Endothelial cell of hepatic sinusoid (primary cell): ENCODE measurements at regions not wholly inside any gene's neighbourhood (a gene's known extent, or its start where the extent isn't known, plus 50 kb on each side); places are given as distances from the start of the nearest gene placed in this dataset.

Source experiments
- in situ Hi-C: cut with HindIII; loops from 2 replicates; pipeline ENCODE4 v1.10.0; 2017; ENCODE audit warnings: low sequenced_read_pairs

- in situ Hi-C loops, result no loop called here
These were observed 698.5 kb downstream of the KCNA4 start for GRCh38 chr11:29318134-29318845.

- in situ Hi-C loops, result no loop called here
These were observed 699.1 kb downstream of the KCNA4 start for GRCh38 chr11:29317694-29318093.

- in situ Hi-C loops, result no loop called here
These were observed 701.6 kb downstream of the KCNA4 start for GRCh38 chr11:29315275-29315674.

- in situ Hi-C loops, result no loop called here
These were observed 702.6 kb downstream of the KCNA4 start for GRCh38 chr11:29314211-29314610.

- in situ Hi-C loops, result no loop called here
These were observed 704.0 kb downstream of the KCNA4 start for GRCh38 chr11:29312812-29313211.

DNA sequence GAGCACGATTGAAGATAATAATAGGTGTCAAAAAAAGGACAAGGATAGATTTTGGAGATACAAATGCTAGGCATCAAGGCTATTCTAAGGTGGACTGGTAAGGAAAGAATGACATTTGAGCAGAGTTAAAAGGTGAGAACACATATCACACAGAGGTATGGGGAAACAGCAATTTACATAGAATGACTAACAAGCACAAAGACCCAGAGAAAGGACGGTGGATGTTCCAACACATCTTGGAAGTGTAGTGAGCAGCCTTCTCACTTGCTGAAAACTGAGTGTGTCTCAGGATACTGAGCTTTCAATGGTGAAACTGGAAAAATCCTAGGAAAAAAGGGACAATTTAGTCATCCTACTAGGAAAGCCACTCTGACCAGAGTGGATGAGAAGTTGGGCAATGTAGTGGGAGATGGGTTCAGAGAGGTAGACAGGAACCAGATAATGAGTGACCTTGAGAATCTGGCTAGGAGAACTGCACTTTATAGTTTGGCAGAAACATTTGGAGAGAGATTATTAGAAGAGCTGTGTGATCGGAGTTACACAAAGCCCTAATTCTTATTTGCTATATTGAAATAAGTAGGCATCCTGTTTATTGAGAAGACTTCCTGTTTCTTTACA lies 706.0 kb downstream of the KCNA4 start:
- in situ Hi-C loops, result no loop called here

DNA sequence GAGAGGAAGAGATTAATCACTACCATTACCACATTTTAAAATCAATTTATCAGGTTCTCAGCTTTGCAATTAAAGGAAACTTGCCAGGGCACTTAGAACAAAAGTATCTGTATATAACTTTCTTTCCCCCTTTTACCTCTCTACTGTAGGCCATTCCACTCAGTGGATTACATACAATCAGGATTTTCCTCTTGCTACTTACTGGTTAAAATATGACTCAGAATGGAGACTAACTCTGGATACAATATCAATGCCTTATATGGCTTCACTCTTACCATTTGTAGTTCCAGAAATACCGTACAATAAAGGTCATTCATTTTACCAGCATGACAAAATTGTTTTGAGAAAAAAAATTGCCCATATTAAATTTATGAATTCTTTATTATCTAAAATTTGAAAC lies 706.8 kb downstream of the KCNA4 start:
- in situ Hi-C loops, result no loop called here

- in situ Hi-C loops, result no loop called here
These were observed 710.3 kb downstream of the KCNA4 start for GRCh38 chr11:29306527-29306926.

GRCh38 chr11:29305456-29306232 lies 711.2 kb downstream of the KCNA4 start:
- in situ Hi-C loops, result no loop called here

DNA sequence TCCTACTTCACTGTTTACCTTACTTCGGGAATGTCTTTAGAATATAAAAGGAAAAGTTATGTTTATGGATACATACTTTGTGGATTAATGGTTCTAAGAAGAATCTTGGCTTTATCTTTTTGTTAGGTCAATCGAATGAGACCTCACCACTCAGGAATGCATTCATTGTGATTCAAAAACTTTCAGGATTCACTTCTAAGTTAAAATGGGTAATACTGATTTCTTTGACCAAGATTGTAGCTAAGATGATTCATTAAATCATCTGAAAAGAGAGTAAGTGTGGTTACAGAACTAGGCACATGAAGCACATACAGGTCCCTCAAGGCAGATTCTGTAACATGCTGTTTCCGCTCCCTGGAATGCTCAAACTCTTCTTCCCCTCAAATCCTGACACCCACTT lies 716.4 kb downstream of the KCNA4 start:
- in situ Hi-C loops, result no loop called here

GRCh38 chr11:29296680-29297079 lies 720.1 kb downstream of the KCNA4 start:
- in situ Hi-C loops, result no loop called here

DNA sequence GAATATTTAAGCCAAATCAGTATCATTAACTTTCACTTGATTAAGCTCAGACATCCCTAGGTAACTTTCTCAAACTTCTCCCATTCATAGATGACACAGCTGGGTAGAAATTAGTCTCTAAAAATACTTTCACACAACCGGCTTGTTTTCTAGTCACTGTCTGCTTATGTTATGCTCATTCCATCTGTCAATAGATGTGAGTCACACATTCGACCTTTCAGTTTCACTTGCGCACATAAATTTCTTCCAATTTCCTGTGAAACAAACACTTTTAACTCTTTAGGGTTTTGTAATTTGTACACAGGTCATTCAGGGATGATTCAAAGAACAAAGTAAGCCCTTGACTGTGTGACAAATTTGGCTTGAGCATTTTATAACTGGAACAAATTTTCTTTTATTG lies 723.0 kb downstream of the KCNA4 start:
- in situ Hi-C loops, result no loop called here

- in situ Hi-C loops, result no loop called here
These were observed 734.7 kb downstream of the KCNA4 start for GRCh38 chr11:29282088-29282487.

DNA sequence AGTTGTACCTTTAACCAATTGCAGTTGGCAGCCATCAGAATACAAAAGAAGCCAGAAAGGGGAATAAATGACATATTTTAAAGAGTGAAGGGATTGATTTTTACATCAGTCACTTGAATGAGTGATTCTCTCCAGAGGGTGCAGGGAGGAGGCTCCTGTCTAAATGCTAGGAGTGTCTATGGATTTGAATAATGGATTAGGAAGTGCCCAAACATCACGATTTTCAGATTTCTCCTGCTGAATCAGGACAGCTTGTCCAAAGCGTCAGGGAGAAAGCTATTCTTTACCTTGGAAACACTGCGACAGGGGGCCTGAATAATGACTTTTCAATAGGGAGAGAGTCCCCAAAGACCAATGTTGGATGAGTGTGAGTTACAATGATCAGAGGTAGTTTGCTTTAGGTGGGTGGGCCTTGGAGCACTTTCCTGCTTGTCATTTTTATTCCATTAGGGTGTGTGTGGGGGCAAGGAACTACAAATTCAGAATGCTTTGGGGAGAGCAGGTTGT lies 735.5 kb downstream of the KCNA4 start:
- in situ Hi-C loops, result no loop called here

GRCh38 chr11:29280452-29280851 lies 736.4 kb downstream of the KCNA4 start:
- in situ Hi-C loops, result no loop called here

- in situ Hi-C loops, result no loop called here
These were observed 737.1 kb downstream of the KCNA4 start for GRCh38 chr11:29279716-29280115.

GRCh38 chr11:29272019-29272654 lies 744.7 kb downstream of the KCNA4 start:
- in situ Hi-C loops, result no loop called here

DNA sequence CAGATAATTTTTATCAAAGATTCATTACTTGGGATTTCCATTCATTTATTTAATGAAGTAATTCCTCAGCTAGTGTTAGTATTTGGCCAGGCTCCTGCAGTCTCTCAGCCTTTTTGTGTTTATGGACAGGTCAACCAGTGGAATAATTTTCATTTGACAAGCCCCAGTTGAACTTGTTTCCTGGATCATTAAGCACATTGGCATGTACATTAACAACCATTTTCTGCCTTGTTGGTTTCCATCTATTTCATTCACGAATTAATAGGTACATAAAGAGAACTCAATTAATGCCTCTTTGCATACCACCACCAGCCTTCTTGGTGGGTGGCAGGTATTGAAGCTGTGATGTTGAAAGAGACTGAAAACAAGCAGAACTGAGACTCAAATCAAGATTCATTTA lies 745.2 kb downstream of the KCNA4 start:
- in situ Hi-C loops, result no loop called here

DNA sequence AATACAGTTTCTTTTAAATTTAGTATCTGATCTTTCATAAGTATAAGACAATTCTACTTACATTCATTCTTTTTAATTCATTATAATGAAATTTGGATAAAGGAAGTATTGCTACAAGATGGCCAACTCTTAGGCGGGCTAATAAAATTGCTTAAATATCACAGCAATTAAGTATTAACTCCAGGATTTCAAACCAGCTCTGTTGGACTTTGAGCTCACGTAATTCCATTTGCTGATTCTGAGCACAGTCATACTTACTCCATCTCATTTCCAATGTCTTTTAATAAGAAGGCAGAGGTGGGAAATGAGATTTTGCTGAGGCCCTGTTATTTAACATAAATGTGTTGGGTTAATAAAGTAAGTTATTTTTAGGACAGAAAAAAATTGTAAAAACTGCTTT lies 748.1 kb downstream of the KCNA4 start:
- in situ Hi-C loops, result no loop called here

DNA sequence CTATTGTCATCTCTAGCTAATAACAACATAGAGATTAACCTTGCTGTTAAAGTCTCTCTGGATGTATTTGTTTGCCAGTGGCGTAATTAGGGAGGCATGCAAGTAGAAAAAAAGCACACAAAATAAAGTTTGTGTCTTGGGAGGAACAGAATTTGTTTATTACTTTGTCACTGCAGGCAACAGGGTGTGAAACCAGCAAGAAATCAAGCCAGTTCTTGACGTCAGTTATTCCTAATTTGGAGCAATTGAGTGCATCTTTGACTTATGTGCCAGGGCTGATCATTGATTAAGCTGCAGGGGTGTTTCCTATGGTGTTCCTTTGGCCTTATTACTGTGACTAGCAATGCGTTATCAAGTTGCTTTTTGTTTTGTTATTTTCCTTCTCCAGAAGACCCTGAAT lies 751.0 kb downstream of the KCNA4 start:
- in situ Hi-C loops, result no loop called here

- in situ Hi-C loops, result no loop called here
These were observed 751.4 kb downstream of the KCNA4 start for GRCh38 chr11:29265381-29265780.
